GM23248 (cell line): ENCODE measurements at regions not wholly inside any gene's neighbourhood (a gene's known extent, or its start where the extent isn't known, plus 50 kb on each side); places are given as distances from the start of the nearest gene placed in this dataset.

Experiments used
- DNase-seq: peaks from one replicate; pipeline ENCODE4 v3.0.0-alpha.2; 2015
- H2AFZ ChIP-seq: fragments of 200-600 bp; sonication (generic); 2 replicates; pipeline ENCODE4 v1.6.1; 2016; ENCODE audit warnings: antibody characterized with exemption
- H3F3A ChIP-seq: fragments of 200-600 bp; sonication (generic); 2 replicates; pipeline ENCODE4 v1.6.1; 2016; ENCODE audit warnings: mild to moderate bottlenecking, antibody characterized with exemption, mixed run types; ENCODE audit not compliant: insufficient read depth
- H3K27ac ChIP-seq: fragments of 200-600 bp; sonication (generic); 2 replicates; pipeline ENCODE4 v1.5.1; 2016; ENCODE audit warnings: mild to moderate bottlenecking
- H3K27me3 ChIP-seq: fragments of 200-600 bp; sonication (generic); replicated peaks from 2 replicates; pipeline ENCODE4 v1.6.1; 2016; ENCODE audit warnings: mild to moderate bottlenecking; ENCODE audit not compliant: insufficient read depth
- H3K36me3 ChIP-seq: fragments of 200-600 bp; sonication (generic); 2 replicates; pipeline ENCODE4 v1.6.1; 2016; ENCODE audit warnings: low read depth, mild to moderate bottlenecking
- H3K4me1 ChIP-seq: fragments of 200-600 bp; sonication (generic); 2 replicates; pipeline ENCODE4 v1.6.1; 2016; ENCODE audit warnings: mild to moderate bottlenecking; ENCODE audit not compliant: insufficient read depth
- H3K4me2 ChIP-seq: fragments of 200-600 bp; sonication (generic); one replicate; pipeline ENCODE4 v1.6.1; 2016; ENCODE audit warnings: mild to moderate bottlenecking; ENCODE audit not compliant: unreplicated experiment
- H3K4me3 ChIP-seq: fragments of 200-600 bp; sonication (generic); 2 replicates; pipeline ENCODE4 v1.5.1; 2016; ENCODE audit warnings: mild to moderate bottlenecking
- H3K79me2 ChIP-seq: fragments of 200-600 bp; sonication (generic); 2 replicates; pipeline ENCODE4 v1.6.1; 2016; ENCODE audit warnings: mild to moderate bottlenecking; ENCODE audit not compliant: insufficient read depth
- H3K9ac ChIP-seq: fragments of 200-600 bp; sonication (generic); 2 replicates; pipeline ENCODE4 v1.6.1; 2016; ENCODE audit warnings: mild to moderate bottlenecking
- H3K9me2 ChIP-seq: fragments of 200-600 bp; sonication (generic); 2 replicates; pipeline ENCODE4 v1.6.1; 2016; ENCODE audit warnings: mixed run types, mild to moderate bottlenecking, moderate library complexity; ENCODE audit not compliant: insufficient read depth
- H3K9me3 ChIP-seq: fragments of 200-600 bp; sonication (generic); one replicate; pipeline ENCODE4 v1.6.1; 2017; ENCODE audit warnings: low read depth
- H4K20me1 ChIP-seq: fragments of 200-600 bp; sonication (generic); 2 replicates; pipeline ENCODE4 v1.6.0; 2016; ENCODE audit not compliant: insufficient read depth
- EZH2 ChIP-seq: fragments of 200-600 bp; sonication (generic); IDR thresholded peaks from 2 replicates; pipeline ENCODE4 v1.6.1; 2018; ENCODE audit warnings: antibody characterized with exemption, mild to moderate bottlenecking; ENCODE audit not compliant: insufficient read depth, poor library complexity, severe bottlenecking
- EZH2phosphoT487 ChIP-seq: fragments of 200-600 bp; sonication (generic); IDR thresholded peaks from 2 replicates; pipeline ENCODE4 v1.6.1; 2018; ENCODE audit warnings: antibody characterized with exemption, moderate library complexity, mild to moderate bottlenecking, low read depth; ENCODE audit not compliant: insufficient read depth
- WGBS, 2 experiments: methylation state at CpG; one replicate each; pipeline ENCODE4 v1.1.6; 2015 to 2017; ENCODE audit warnings: low lambda C conversion rate in 2 of 2, low coverage in 1 of 2; ENCODE audit errors: missing lambda C conversion rate in 2 of 2; 5-methylcytosine and 5-hydroxymethylcytosine counted together
- in situ Hi-C: fragments of 300-500 bp; cut with MboI; formaldehyde crosslinking; loops from 2 replicates; pipeline ENCODE4 v1.15.0; 2020

DNA sequence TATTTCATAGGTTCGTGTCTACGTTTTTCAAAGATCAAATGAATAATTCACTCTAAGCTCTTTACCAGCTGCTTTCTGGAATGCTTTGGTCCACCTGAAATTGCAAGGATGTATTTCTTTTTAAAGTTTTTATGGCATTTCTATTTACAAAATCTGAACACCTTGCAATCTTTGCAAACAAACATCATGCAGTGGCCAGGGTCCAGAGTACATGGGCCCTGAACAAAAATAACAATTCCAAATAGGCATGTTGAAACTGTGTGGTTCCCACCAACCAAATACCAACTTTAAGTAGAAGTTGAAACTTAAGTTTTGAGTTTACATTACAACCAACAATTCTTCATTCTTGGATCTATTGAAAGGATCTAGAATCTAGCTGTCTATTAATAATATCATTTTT lies 180.1 kb upstream of the FTMT start:
- Histone ChIP-seq H3K9me2 (no peaks in the 10 kb centered on the region), H3K36me3 (no peaks in the 10 kb centered on the region), H3K9ac (no peak overlapping the region), H3K4me3 (no peak overlapping the region), H3K4me1 (no peaks in the 10 kb centered on the region), H3K4me2 (no peak overlapping the region), H2AFZ (no peak overlapping the region), H3F3A (no peaks in the 10 kb centered on the region), H3K27me3 (no peaks in the 10 kb centered on the region), H4K20me1 (no peaks in the 10 kb centered on the region), H3K9me3 (no peaks in the 10 kb centered on the region), H3K27ac (no peak overlapping the region), H3K79me2 (no peaks in the 10 kb centered on the region)
- in situ Hi-C loops, result no loop called here
- TF ChIP-seq EZH2 (no peak), EZH2phosphoT487 (no peak)
- 19 to 22% methylated on average over 2 of the region's 2 CpGs for WGBS, 2 experiments
- no peak for DNase-seq

DNA sequence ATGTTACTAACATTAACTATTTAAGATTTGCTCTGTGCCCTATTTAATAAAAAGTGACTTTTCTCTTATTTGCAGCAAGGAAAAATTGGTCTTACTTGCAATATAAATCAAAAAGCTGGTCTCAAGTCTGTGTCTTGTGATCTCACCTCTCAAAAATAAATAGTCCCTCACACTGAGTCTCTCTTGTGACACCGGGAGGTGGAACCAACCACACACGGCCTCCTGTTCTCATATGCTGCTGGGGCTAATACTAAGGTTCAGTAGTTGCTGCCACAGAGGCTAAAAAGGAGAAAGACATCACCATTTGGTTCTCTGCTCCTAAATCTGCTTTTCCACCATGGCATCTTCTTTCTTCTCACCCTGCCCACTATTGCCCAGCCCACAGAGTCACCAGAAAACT lies 175.8 kb upstream of the FTMT start:
- in situ Hi-C loops, result no loop called here
- no peak overlapping the region for H2AFZ ChIP-seq
- DNase-seq, result no peak
- no peaks in the 10 kb centered on the region for H4K20me1 ChIP-seq
- H3K27me3 ChIP-seq, result no peaks in the 10 kb centered on the region
- H3K4me3 ChIP-seq, result no peak overlapping the region
- no peaks in the 10 kb centered on the region for H3K79me2 ChIP-seq
- no peaks in the 10 kb centered on the region for H3K4me1 ChIP-seq
- H3K9me2 ChIP-seq, result no peaks in the 10 kb centered on the region
- H3K4me2 ChIP-seq, result no peak overlapping the region
- TF ChIP-seq EZH2, result no peak
- no peak for TF ChIP-seq EZH2phosphoT487
- H3K36me3 ChIP-seq, result no peaks in the 10 kb centered on the region
- H3F3A ChIP-seq, result no peaks in the 10 kb centered on the region
- H3K9me3 ChIP-seq, result no peaks in the 10 kb centered on the region
- H3K9ac ChIP-seq, result no peak overlapping the region
- 19 to 20% methylated on average over 2 of the region's 2 CpGs for WGBS, 2 experiments
- H3K27ac ChIP-seq, result no peak overlapping the region

DNA sequence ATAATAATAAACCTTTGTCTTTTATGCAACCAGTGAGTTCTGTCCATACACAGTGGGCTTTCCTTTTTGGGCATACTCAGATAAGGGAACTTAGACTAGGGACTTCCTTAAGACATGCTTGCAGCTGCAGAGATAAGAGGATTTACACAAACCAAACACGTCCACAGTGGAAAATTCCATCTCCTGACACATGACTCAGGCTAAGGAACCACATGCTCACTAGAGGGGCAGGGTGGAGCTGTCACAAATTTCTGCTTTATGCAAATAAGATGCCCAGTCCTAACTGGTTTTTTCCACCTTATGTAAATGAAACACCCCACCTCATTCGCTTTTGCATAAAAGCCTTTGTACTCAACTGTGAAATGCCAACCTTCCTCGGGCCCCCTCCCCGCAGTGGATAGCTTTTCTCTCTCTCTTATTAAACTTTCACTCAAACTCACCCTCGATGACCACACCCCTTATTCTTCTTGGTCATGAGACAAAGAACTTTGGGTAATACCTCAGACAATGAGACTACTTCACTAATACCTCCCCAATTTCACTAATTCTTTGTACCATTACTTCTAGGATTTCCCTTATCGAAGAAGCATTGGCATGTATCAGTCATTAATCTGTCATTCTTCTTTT lies 170.3 kb upstream of the FTMT start:
- WGBS, 2 experiments, result 42 to 47% methylated on average over 6 of the region's 6 CpGs
- no peak overlapping the region for H3K4me3 ChIP-seq

DNA sequence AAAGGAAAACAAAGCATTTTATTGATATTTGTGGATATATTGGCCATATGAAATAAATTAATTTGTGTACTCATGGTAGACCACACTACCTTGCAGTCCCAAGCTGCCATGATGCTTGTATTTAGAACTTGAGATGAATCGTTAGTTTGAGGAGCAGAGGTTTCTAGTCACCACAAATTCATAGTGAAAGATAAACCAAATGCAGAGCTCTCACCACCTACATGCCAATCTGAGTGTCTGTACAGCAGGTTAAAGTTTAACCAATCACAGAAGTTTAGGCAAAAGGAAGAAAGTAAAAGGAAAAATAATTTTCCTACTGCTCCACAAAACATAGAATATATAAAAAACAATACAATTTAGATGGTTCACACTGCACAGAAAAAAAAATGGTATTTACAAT lies 163.6 kb upstream of the FTMT start:
- H3K36me3 ChIP-seq, result no peaks in the 10 kb centered on the region
- no peaks in the 10 kb centered on the region for H4K20me1 ChIP-seq
- H3F3A ChIP-seq, result no peaks in the 10 kb centered on the region
- WGBS, 2 experiments, result 45 to 58% methylated on average over 1 of the region's 1 CpG
- H3K9ac ChIP-seq, result no peak overlapping the region
- no peaks in the 10 kb centered on the region for H3K27me3 ChIP-seq
- TF ChIP-seq EZH2 (no peak), EZH2phosphoT487 (no peak)
- in situ Hi-C loops, result no loop called here
- no peak overlapping the region for H3K4me3 ChIP-seq
- DNase-seq, result no peak
- no peak overlapping the region for H2AFZ ChIP-seq
- no peaks in the 10 kb centered on the region for H3K9me3 ChIP-seq
- no peak overlapping the region for H3K27ac ChIP-seq
- H3K9me2 ChIP-seq, result no peaks in the 10 kb centered on the region
- no peaks in the 10 kb centered on the region for H3K79me2 ChIP-seq
- no peaks in the 10 kb centered on the region for H3K4me1 ChIP-seq
- no peak overlapping the region for H3K4me2 ChIP-seq

More for the DNA sequence above, 170.3 kb upstream of the FTMT start:
- in situ Hi-C loops, result no loop called here
- Histone ChIP-seq H3K27me3 (no peaks in the 10 kb centered on the region), H3K4me2 (no peak overlapping the region), H3K9ac (no peak overlapping the region), H4K20me1 (no peaks in the 10 kb centered on the region), H3K79me2 (no peaks in the 10 kb centered on the region), H3F3A (no peaks in the 10 kb centered on the region), H3K27ac (no peak overlapping the region), H3K9me3 (no peaks in the 10 kb centered on the region), H3K4me1 (no peaks in the 10 kb centered on the region), H3K9me2 (no peaks in the 10 kb centered on the region), H3K36me3 (no peaks in the 10 kb centered on the region), H2AFZ (no peak overlapping the region)
- TF ChIP-seq EZH2, result no peak
- no peak for DNase-seq

DNA sequence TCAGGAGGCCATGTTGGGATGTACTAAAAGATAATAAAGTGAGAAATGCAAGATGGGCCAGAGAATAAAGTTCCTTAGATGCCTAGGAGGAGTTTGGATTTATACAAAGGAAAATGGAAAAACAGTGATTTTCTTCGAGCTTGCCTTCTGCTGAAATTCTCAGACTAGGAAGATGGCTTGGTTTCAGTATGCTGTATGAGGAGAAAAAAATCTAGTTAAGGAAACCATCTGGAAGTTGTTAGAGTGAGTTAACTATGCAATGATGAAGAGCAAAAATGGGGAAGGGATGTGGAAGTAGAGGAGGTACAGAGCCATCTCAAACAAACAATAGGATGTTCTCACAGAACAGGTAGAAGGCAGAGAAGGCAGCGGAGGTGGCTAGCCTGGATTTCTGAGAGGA lies 162.9 kb upstream of the FTMT start:
- H3K4me1 ChIP-seq, result no peaks in the 10 kb centered on the region
- no peaks in the 10 kb centered on the region for H4K20me1 ChIP-seq
- peak; percentile 2 for DNase-seq
- H3K9me2 ChIP-seq, result no peaks in the 10 kb centered on the region
- no peak overlapping the region for H3K9ac ChIP-seq
- no peak overlapping the region for H3K27ac ChIP-seq
- WGBS, 2 experiments, result 28 to 38% methylated on average over 2 of the region's 2 CpGs
- H3K27me3 ChIP-seq, result no peaks in the 10 kb centered on the region
- TF ChIP-seq EZH2 (no peak), EZH2phosphoT487 (no peak)
- H3K36me3 ChIP-seq, result no peaks in the 10 kb centered on the region
- H3K4me3 ChIP-seq, result no peak overlapping the region
- H3F3A ChIP-seq, result no peaks in the 10 kb centered on the region
- H3K4me2 ChIP-seq, result no peak overlapping the region
- no peaks in the 10 kb centered on the region for H3K79me2 ChIP-seq
- no peaks in the 10 kb centered on the region for H3K9me3 ChIP-seq
- H2AFZ ChIP-seq, result no peak overlapping the region
- in situ Hi-C loops, result no loop called here
